H1 (cell line): ENCODE measurements at regions not wholly inside any gene's neighbourhood (a gene's known extent, or its start where the extent isn't known, plus 50 kb on each side); places are given as distances from the start of the nearest gene placed in this dataset.

ENCODE experiments used
- CEBPB ChIP-seq: IDR thresholded peaks from 2 replicates; pipeline ENCODE4 v1.6.1; 2012; ENCODE audit warnings: low read depth, low read length
- CTCF ChIP-seq, 3 experiments: IDR thresholded peaks; 1 replicate in 2 of 3; 2 replicates in 1 of 3; pipeline versions ENCODE4 v1.5.1 to v1.6.1; 2011; ENCODE audit warnings: low read length in 3 of 3, mild to moderate bottlenecking in 3 of 3, inconsistent platforms in 2 of 3, low read depth in 1 of 3, moderate library complexity in 1 of 3; ENCODE audit not compliant: insufficient read depth in 1 of 3; ENCODE audit errors: control extremely low read depth in 1 of 3
- EZH2 ChIP-seq: fragments of 200-600 bp; sonication (generic); IDR thresholded peaks from 2 replicates; pipeline ENCODE4 v1.7.1; 2012; ENCODE audit warnings: low read depth, mild to moderate bottlenecking, moderate library complexity, low read length, inconsistent platforms; ENCODE audit not compliant: severe bottlenecking
- FOSL1 ChIP-seq: IDR thresholded peaks from 2 replicates; pipeline ENCODE4 v1.6.1; 2011; ENCODE audit warnings: mild to moderate bottlenecking, low read depth, low read length, moderate library complexity; ENCODE audit not compliant: insufficient read depth
- MAFK ChIP-seq: IDR thresholded peaks from 2 replicates; pipeline ENCODE4 v1.6.1; 2012; ENCODE audit warnings: low read depth, mild to moderate bottlenecking, improper control_type of control experiment, low read length
- POLR2A ChIP-seq, 2 experiments: IDR thresholded peaks; 1 replicate in 1 of 2; 2 replicates in 1 of 2; pipeline ENCODE4 v1.6.1; 2011; ENCODE audit warnings: low read depth in 2 of 2, low read length in 2 of 2, mild to moderate bottlenecking in 2 of 2; ENCODE audit errors: control extremely low read depth in 1 of 2
- RAD21 ChIP-seq, 2 experiments: IDR thresholded peaks in 1 of 2; conservative IDR thresholded peaks in 1 of 2; 2 replicates each; pipeline ENCODE4 v1.6.1; 2011; ENCODE audit warnings: low read depth in 2 of 2, low read length in 2 of 2, improper control_type of control experiment in 1 of 2, inconsistent platforms in 1 of 2, mild to moderate bottlenecking in 1 of 2, moderate library complexity in 1 of 2
- RFX5 ChIP-seq: IDR thresholded peaks from 2 replicates; pipeline ENCODE4 v1.6.1; 2011; ENCODE audit warnings: low read depth, low read length, improper control_type of control experiment, borderline replicate concordance
- RNF2 ChIP-seq: fragments of 200-900, 300-1000 bp; sonication (generic); IDR thresholded peaks from 2 replicates; pipeline ENCODE4 v1.7.1; 2016; ENCODE audit warnings: borderline replicate concordance, low read depth, mild to moderate bottlenecking, antibody characterized with exemption, low read length; ENCODE audit not compliant: poor library complexity, severe bottlenecking; ENCODE audit errors: missing control alignments
- SIX5 ChIP-seq: IDR thresholded peaks from 2 replicates; pipeline ENCODE4 v1.6.1; 2011; ENCODE audit warnings: mild to moderate bottlenecking, low read depth, low read length
- SP2 ChIP-seq: IDR thresholded peaks from 2 replicates; pipeline ENCODE4 v1.6.1; 2012; ENCODE audit warnings: mild to moderate bottlenecking, low read length, inconsistent platforms
- SUZ12 ChIP-seq: fragments of 200-600 bp; sonication (generic); IDR thresholded peaks from 2 replicates; pipeline ENCODE4 v1.6.1; 2012; ENCODE audit warnings: mild to moderate bottlenecking, inconsistent platforms, low read length, moderate library complexity, mixed read lengths
- TF ChIP-seq, protein P1 (sequence below): IDR thresholded peaks from 2 replicates; pipeline ENCODE4 v1.6.1; 2011; ENCODE audit warnings: low read length, improper control_type of control experiment

DNA sequence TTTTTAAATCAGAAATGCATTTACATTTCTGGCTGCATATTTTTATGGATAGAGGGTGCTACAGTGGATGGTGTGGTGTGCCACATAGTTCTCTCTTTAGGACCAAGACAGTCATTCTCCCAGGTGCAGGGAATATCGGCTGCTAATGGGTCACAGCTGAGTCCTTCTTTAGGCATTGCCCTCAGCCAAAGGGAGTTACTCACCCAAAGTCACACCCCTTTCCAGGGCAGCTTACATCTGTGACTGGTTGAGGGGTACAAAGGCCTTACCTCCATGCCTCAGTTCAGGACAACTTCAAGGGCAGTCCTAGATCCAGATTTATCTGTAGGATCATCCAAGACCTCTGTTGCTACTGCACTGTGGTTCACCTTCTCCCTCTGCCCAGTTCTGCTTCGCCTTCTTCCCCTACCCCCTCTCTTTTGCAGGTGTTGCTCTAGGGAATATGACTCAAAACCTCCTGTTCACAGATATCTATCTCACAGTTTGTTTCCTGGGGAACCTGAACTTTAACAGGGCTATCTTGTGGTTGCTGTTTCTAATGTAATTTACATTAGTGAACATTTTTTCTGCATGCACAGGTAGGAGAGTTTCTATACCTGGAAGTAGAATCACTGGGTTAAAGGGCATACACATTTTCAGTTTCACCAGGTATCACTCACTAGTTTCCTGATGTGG is 413.9 kb downstream of the RPS6KC1 start:
- TF ChIP-seq CTCF (IDR thresholded peaks at IDR 0.05; ENCODE audit: control extremely low read depth in 1 of 3, insufficient read depth in 1 of 3, low read depth in 1 of 3, low read length in 3 of 3) (no peak), RAD21 (IDR thresholded peaks at IDR 0.05 in 1 of 2, conservative IDR thresholded peaks at IDR 0.05 in 1 of 2; ENCODE audit: low read depth in 2 of 2, low read length in 2 of 2) (no peak), SUZ12 (no peak), CEBPB (no peak), RFX5 (no peak), MAFK (no peak), SP2 (no peak), RNF2 (no peak), EZH2 (no peak), SIX5 (no peak), FOSL1 (no peak), POLR2A (IDR thresholded peaks at IDR 0.05; ENCODE audit: control extremely low read depth in 1 of 2, low read depth in 2 of 2, low read length in 2 of 2) (no peak)
- TF ChIP-seq, protein P1, sequence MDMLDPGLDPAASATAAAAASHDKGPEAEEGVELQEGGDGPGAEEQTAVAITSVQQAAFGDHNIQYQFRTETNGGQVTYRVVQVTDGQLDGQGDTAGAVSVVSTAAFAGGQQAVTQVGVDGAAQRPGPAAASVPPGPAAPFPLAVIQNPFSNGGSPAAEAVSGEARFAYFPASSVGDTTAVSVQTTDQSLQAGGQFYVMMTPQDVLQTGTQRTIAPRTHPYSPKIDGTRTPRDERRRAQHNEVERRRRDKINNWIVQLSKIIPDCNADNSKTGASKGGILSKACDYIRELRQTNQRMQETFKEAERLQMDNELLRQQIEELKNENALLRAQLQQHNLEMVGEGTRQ = no peak
